ENCODE measurements at regions not wholly inside any gene's neighbourhood (a gene's known extent, or its start where the extent isn't known, plus 50 kb on each side); places are given as distances from the start of the nearest gene placed in this dataset.

DNA sequence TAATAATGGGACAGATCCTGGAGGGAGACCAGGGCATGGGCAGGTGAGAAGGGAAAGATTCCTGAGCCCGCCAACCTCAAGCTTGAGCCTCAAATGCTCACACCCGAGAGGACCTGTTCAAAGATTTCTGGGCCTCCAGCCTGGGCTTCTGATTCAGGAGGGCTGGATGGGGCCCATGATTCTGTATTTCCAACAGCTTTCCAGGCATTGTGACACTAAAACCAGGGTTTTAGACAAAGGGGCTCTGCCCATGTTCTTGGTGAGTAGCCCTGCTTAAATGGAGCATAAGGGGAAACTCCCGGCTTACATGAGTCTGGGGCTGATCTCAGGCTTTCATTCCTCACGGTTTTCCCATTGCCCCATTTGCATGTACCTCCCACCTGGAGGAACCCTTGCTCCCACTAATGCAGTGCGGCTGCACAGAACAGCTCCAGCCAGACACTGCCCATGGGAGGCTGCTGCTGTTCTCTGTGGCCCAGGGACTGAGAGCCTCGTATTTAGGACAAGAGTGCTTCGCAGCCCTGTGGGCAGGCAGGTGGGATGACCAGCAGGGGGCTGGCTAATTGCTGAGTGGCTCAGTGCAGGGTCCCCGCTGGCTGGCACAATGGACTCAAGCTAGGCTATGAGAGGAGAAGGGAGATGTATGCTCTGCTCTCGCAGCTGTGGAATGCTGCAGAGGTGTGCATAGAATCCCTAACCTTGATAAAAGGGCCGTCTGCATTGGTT, 135.3 kb upstream of the COBL start:
- no peak for TF ChIP-seq TEAD4 (IDR thresholded peaks at IDR 0.05)
- no peak for TF ChIP-seq FOXM1 (IDR thresholded peaks at IDR 0.05; ENCODE audit: borderline replicate concordance, low read depth)
- TF ChIP-seq YY1 (IDR thresholded peaks at IDR 0.05; ENCODE audit: low read depth) = no peak
- TF ChIP-seq, protein P1, sequence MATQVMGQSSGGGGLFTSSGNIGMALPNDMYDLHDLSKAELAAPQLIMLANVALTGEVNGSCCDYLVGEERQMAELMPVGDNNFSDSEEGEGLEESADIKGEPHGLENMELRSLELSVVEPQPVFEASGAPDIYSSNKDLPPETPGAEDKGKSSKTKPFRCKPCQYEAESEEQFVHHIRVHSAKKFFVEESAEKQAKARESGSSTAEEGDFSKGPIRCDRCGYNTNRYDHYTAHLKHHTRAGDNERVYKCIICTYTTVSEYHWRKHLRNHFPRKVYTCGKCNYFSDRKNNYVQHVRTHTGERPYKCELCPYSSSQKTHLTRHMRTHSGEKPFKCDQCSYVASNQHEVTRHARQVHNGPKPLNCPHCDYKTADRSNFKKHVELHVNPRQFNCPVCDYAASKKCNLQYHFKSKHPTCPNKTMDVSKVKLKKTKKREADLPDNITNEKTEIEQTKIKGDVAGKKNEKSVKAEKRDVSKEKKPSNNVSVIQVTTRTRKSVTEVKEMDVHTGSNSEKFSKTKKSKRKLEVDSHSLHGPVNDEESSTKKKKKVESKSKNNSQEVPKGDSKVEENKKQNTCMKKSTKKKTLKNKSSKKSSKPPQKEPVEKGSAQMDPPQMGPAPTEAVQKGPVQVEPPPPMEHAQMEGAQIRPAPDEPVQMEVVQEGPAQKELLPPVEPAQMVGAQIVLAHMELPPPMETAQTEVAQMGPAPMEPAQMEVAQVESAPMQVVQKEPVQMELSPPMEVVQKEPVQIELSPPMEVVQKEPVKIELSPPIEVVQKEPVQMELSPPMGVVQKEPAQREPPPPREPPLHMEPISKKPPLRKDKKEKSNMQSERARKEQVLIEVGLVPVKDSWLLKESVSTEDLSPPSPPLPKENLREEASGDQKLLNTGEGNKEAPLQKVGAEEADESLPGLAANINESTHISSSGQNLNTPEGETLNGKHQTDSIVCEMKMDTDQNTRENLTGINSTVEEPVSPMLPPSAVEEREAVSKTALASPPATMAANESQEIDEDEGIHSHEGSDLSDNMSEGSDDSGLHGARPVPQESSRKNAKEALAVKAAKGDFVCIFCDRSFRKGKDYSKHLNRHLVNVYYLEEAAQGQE (IDR thresholded peaks at IDR 0.05; ENCODE audit: low read depth) = no peak
- TF ChIP-seq, protein P2, sequence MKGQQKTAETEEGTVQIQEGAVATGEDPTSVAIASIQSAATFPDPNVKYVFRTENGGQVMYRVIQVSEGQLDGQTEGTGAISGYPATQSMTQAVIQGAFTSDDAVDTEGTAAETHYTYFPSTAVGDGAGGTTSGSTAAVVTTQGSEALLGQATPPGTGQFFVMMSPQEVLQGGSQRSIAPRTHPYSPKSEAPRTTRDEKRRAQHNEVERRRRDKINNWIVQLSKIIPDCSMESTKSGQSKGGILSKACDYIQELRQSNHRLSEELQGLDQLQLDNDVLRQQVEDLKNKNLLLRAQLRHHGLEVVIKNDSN (IDR thresholded peaks at IDR 0.05) = no peak
- no peak for TF ChIP-seq RAD21 (IDR thresholded peaks at IDR 0.05; ENCODE audit: low read depth)
- TF ChIP-seq TAF1 (IDR thresholded peaks at IDR 0.05; ENCODE audit: low read depth) = no peak
- no peak for TF ChIP-seq NFIC (IDR thresholded peaks at IDR 0.05)
- no peak for TF ChIP-seq ZBTB7A (IDR thresholded peaks at IDR 0.05; ENCODE audit: low read depth)
- no peak for TF ChIP-seq CREB1 (IDR thresholded peaks at IDR 0.05; ENCODE audit: low read depth)
- no peak for TF ChIP-seq EP300 (IDR thresholded peaks at IDR 0.05; ENCODE audit: borderline replicate concordance)
- no peak for TF ChIP-seq EGR1 (IDR thresholded peaks at IDR 0.05)
- no peak for TF ChIP-seq TCF12 (IDR thresholded peaks at IDR 0.05; ENCODE audit: low read depth)
- TF ChIP-seq CEBPB (IDR thresholded peaks at IDR 0.05) = no peak
- TF ChIP-seq, protein P3, sequence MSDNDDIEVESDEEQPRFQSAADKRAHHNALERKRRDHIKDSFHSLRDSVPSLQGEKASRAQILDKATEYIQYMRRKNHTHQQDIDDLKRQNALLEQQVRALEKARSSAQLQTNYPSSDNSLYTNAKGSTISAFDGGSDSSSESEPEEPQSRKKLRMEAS (IDR thresholded peaks at IDR 0.05) = no peak

DNA sequence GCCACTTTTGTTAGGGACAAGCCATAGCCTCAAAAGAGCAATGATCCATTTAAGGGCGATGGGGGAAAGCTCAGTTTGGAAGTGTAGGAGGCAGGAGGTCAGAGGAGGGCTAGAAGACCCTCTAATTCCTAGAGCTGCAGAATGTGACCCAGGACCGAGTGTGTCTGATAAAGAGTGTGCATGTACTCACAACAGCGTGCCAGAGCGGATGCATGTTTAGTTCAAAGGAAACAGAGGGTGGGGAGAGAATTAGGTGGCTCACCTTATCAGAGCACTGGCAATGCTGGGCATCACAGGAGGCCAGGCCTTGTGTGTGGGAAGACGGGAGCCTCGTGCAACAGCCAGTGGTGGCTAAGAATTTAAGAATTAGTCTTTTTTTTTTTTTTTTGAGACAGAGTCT, 133.9 kb upstream of the COBL start:
- TF ChIP-seq TEAD4 (IDR thresholded peaks at IDR 0.05) (no peak), EP300 (IDR thresholded peaks at IDR 0.05; ENCODE audit: borderline replicate concordance) (no peak), CEBPB (IDR thresholded peaks at IDR 0.05) (no peak), TCF12 (IDR thresholded peaks at IDR 0.05; ENCODE audit: low read depth) (no peak), ZBTB7A (IDR thresholded peaks at IDR 0.05; ENCODE audit: low read depth) (no peak), NFIC (IDR thresholded peaks at IDR 0.05) (no peak), RAD21 (IDR thresholded peaks at IDR 0.05; ENCODE audit: low read depth) (no peak), YY1 (IDR thresholded peaks at IDR 0.05; ENCODE audit: low read depth) (no peak), FOXM1 (IDR thresholded peaks at IDR 0.05; ENCODE audit: borderline replicate concordance, low read depth) (no peak), CREB1 (IDR thresholded peaks at IDR 0.05; ENCODE audit: low read depth) (no peak), EGR1 (IDR thresholded peaks at IDR 0.05) (no peak), TAF1 (IDR thresholded peaks at IDR 0.05; ENCODE audit: low read depth) (no peak)
- TF ChIP-seq, protein P2 (IDR thresholded peaks at IDR 0.05) = no peak
- TF ChIP-seq, protein P1 (IDR thresholded peaks at IDR 0.05; ENCODE audit: low read depth) = no peak
- TF ChIP-seq, protein P3 (IDR thresholded peaks at IDR 0.05) = no peak

DNA sequence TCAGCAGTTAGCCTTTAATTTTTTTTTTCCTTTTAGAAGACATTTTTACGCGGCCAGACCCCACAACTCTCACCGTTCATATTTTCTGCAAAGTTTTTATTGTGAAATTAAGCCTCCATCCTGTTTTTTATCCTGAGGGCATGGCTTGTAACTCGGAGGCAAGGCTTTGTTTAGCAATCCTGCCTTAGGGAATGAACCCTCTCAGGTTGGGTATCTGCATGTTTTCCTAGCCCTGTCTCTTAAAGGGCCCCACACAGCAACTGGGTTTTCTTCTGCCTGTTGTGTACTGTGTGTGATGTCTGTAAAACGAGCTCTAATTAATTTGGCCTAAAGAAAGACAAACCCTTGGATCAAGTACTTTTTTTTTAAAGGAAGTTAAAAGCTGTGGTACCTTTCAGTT, 130.2 kb upstream of the COBL start:
- TF ChIP-seq, protein P1 (IDR thresholded peaks at IDR 0.05; ENCODE audit: low read depth) = no peak
- TF ChIP-seq TCF12 (IDR thresholded peaks at IDR 0.05; ENCODE audit: low read depth) = no peak
- TF ChIP-seq ZBTB7A (IDR thresholded peaks at IDR 0.05; ENCODE audit: low read depth) = no peak
- TF ChIP-seq NFIC (IDR thresholded peaks at IDR 0.05) = no peak
- TF ChIP-seq EP300 (IDR thresholded peaks at IDR 0.05; ENCODE audit: borderline replicate concordance) = no peak
- TF ChIP-seq CREB1 (IDR thresholded peaks at IDR 0.05; ENCODE audit: low read depth) = no peak
- no peak for TF ChIP-seq TAF1 (IDR thresholded peaks at IDR 0.05; ENCODE audit: low read depth)
- no peak for TF ChIP-seq FOXM1 (IDR thresholded peaks at IDR 0.05; ENCODE audit: borderline replicate concordance, low read depth)
- TF ChIP-seq, protein P3 (IDR thresholded peaks at IDR 0.05) = no peak
- TF ChIP-seq TEAD4 (IDR thresholded peaks at IDR 0.05) = no peak

DNA sequence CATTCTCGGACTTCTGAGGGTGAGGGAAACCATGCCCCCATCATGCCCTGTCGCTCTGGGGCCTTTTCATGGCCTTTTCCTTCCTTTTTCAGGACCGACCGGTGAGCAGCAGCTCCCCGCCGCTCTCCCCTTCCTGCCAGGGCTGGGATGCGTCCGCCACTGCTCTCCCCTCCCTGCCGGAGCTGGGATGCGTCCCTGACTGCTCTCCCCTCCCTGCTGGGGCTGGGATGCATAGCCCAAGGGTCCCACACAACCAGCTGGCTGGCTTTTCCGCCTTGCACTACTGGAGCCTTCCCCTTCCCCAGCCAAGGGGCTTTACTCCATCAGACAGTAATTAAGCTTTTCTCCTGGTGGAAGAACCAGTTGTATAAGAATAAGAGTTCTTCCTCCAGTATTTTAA, 129.7 kb upstream of the COBL start:
- TF ChIP-seq, protein P2 (IDR thresholded peaks at IDR 0.05) = no peak
- TF ChIP-seq TAF1 (IDR thresholded peaks at IDR 0.05; ENCODE audit: low read depth) (no peak), EGR1 (IDR thresholded peaks at IDR 0.05) (no peak), NFIC (IDR thresholded peaks at IDR 0.05) (no peak), CREB1 (IDR thresholded peaks at IDR 0.05; ENCODE audit: low read depth) (no peak), TCF12 (IDR thresholded peaks at IDR 0.05; ENCODE audit: low read depth) (no peak), YY1 (IDR thresholded peaks at IDR 0.05; ENCODE audit: low read depth) (no peak), RAD21 (IDR thresholded peaks at IDR 0.05; ENCODE audit: low read depth) (no peak), TEAD4 (IDR thresholded peaks at IDR 0.05) (no peak)
- TF ChIP-seq, protein P1 (IDR thresholded peaks at IDR 0.05; ENCODE audit: low read depth) = no peak
- TF ChIP-seq, protein P3 (IDR thresholded peaks at IDR 0.05) = no peak

Measured in Ishikawa (cell line).